GM12878 (cell line): ENCODE measurements at regions not wholly inside any gene's neighbourhood (a gene's known extent, or its start where the extent isn't known, plus 50 kb on each side); places are given as distances from the start of the nearest gene placed in this dataset.

ENCODE experiments used
- ATAC-seq: fragments of 200-7000 bp; cut with Tn5 transposase; 3 replicates; pipeline ENCODE4 v1.9.1; 2020; ENCODE audit warnings: mild to moderate bottlenecking, moderate library complexity
- BruUV-seq: library from RNA; stranded (reverse); fragments of 400-500 nt; replicated peaks from 2 replicates; lab custom pipeline; 2021; lab: Mats Ljungman, UMichigan
- CTCF ChIA-PET: fragments of 300-600 bp; sonication (Branson Sonifier 250); formaldehyde crosslinking; extraction: SDS; loops from one replicate; lab custom pipeline; 2021; ENCODE audit warnings: inconsistent platforms; lab: Yijun Ruan, JAX
- POLR2A ChIA-PET: fragments of 350-600 bp; formaldehyde crosslinking; extraction: SDS; loops from one replicate; lab custom pipeline; 2021; ENCODE audit warnings: inconsistent platforms; lab: Charles Lee
- RAD21 ChIA-PET: fragments of 300-600 bp; sonication (Branson Sonifier 250); formaldehyde crosslinking; loops from one replicate; lab custom pipeline; 2023; ENCODE audit warnings: antibody characterized with exemption; ENCODE audit not compliant: unreplicated experiment; lab: Charles Lee
- SMC1A ChIA-PET: fragments of 300-600 bp; sonication (Branson Sonifier 250); formaldehyde crosslinking; loops from one replicate; lab custom pipeline; 2023; ENCODE audit not compliant: unreplicated experiment, uncharacterized antibody; lab: Charles Lee
- DNase-seq: peaks from one replicate; pipeline ENCODE4 v3.0.0-alpha.2; 2011; ENCODE audit warnings: low read depth, low spot score
- FAIRE-seq: peaks from 3 replicates; lab custom pipeline; 2011; peaks lifted over from hg19 to GRCh38; lab: Jason Lieb, UNC
- H2AFZ ChIP-seq: 2 replicates; pipeline ENCODE4 v1.6.0; 2011; ENCODE audit warnings: low read depth, low read length, control low read depth; ENCODE audit not compliant: control insufficient read depth
- H3K27ac ChIP-seq: 2 replicates; pipeline ENCODE4 v1.5.1; 2011; ENCODE audit warnings: control low read depth; ENCODE audit not compliant: control insufficient read depth, insufficient read depth
- H3K27me3 ChIP-seq, 2 experiments: replicated peaks in 1 of 2; 2 replicates each; pipeline versions ENCODE4 v1.6.0 to v1.6.1; 2011; ENCODE audit warnings: low read length in 1 of 2; ENCODE audit not compliant: control insufficient read depth in 2 of 2, insufficient read depth in 2 of 2
- H3K36me3 ChIP-seq, 2 experiments: 2 replicates each; pipeline ENCODE4 v1.5.1; 2011; ENCODE audit warnings: low read length in 1 of 2; ENCODE audit not compliant: control insufficient read depth in 2 of 2, insufficient read depth in 2 of 2
- H3K4me1 ChIP-seq: 2 replicates; pipeline ENCODE4 v1.6.1; 2011; ENCODE audit warnings: mild to moderate bottlenecking, low read length, moderate library complexity, mixed read lengths; ENCODE audit not compliant: control insufficient read depth, insufficient read depth
- H3K4me2 ChIP-seq: 2 replicates; pipeline ENCODE4 v1.6.0; 2011; ENCODE audit warnings: control low read depth; ENCODE audit not compliant: control insufficient read depth, insufficient read depth
- H3K4me3 ChIP-seq: fragments of 200-600 bp; sonication (generic); 2 replicates; pipeline ENCODE4 v1.5.1; 2016
- H3K79me2 ChIP-seq: 2 replicates; pipeline ENCODE4 v1.6.0; 2011; ENCODE audit warnings: low read length; ENCODE audit not compliant: control insufficient read depth, insufficient read depth
- H3K9ac ChIP-seq: 2 replicates; pipeline ENCODE4 v1.8.0; 2011; ENCODE audit warnings: low read length, control low read depth, mixed read lengths; ENCODE audit not compliant: control insufficient read depth, insufficient read depth
- H3K9me3 ChIP-seq: replicated peaks from 3 replicates; pipeline ENCODE4 v1.5.1; 2011; ENCODE audit warnings: mild to moderate bottlenecking, low read length; ENCODE audit not compliant: control insufficient read depth, insufficient read depth
- H4K20me1 ChIP-seq: 2 replicates; pipeline ENCODE4 v1.6.0; 2011; ENCODE audit not compliant: control insufficient read depth, insufficient read depth
- ATF2 ChIP-seq: IDR thresholded peaks from 2 replicates; pipeline ENCODE4 v1.6.1; 2012; ENCODE audit warnings: low read length, inconsistent platforms
- CBFB ChIP-seq: IDR thresholded peaks from 2 replicates; pipeline ENCODE4 v1.6.1; 2016; ENCODE audit warnings: antibody characterized with exemption, low read depth
- CEBPB ChIP-seq, 2 experiments: fragments of 150-350 bp in 1 of 2; IDR thresholded peaks; 2 replicates each; pipeline ENCODE4 v1.6.1; 2012 to 2014; ENCODE audit warnings: low read depth in 2 of 2, low read length in 2 of 2, borderline replicate concordance in 1 of 2, inconsistent platforms in 1 of 2
- CHD1 ChIP-seq: IDR thresholded peaks from 2 replicates; pipeline ENCODE4 v1.6.1; 2012; ENCODE audit warnings: low read depth, low read length, improper control_type of control experiment
- IRF5 ChIP-seq: fragments of 450-650 bp; IDR thresholded peaks from 2 replicates; pipeline ENCODE4 v1.6.1; 2017; ENCODE audit warnings: borderline replicate concordance
- JUNB ChIP-seq: IDR thresholded peaks from 2 replicates; pipeline ENCODE4 v1.6.1; 2016; ENCODE audit warnings: antibody characterized with exemption, mild to moderate bottlenecking
- LARP7 ChIP-seq: fragments of 450-650 bp; IDR thresholded peaks from 2 replicates; pipeline ENCODE4 v1.6.1; 2017; ENCODE audit warnings: mild to moderate bottlenecking
- MEF2A ChIP-seq: IDR thresholded peaks from 2 replicates; pipeline ENCODE4 v1.6.1; 2011; ENCODE audit warnings: low read depth, mild to moderate bottlenecking, low read length, moderate library complexity; ENCODE audit not compliant: insufficient read depth
- PKNOX1 ChIP-seq: fragments of 450-650 bp; IDR thresholded peaks from 2 replicates; pipeline ENCODE4 v1.6.1; 2016; ENCODE audit warnings: mild to moderate bottlenecking
- RAD51 ChIP-seq: fragments of 450-650 bp; IDR thresholded peaks from 2 replicates; pipeline ENCODE4 v1.6.1; 2016; ENCODE audit warnings: moderate library complexity, mild to moderate bottlenecking, inconsistent platforms
- SMAD1 ChIP-seq: fragments of 450-650 bp; IDR thresholded peaks from 2 replicates; pipeline ENCODE4 v1.6.1; 2018; ENCODE audit warnings: mild to moderate bottlenecking, low read depth; ENCODE audit not compliant: partially characterized antibody
- SREBF2 ChIP-seq: IDR thresholded peaks from 2 replicates; pipeline ENCODE4 v1.6.1; 2012; ENCODE audit warnings: mild to moderate bottlenecking, low read length
- STAT3 ChIP-seq: IDR thresholded peaks from 2 replicates; pipeline ENCODE4 v1.6.1; 2011; ENCODE audit warnings: low read depth, low read length, improper control_type of control experiment
- TCF7 ChIP-seq: IDR thresholded peaks from 2 replicates; pipeline ENCODE4 v1.6.1; 2014; ENCODE audit warnings: antibody characterized with exemption, borderline replicate concordance
- ZNF217 ChIP-seq: fragments of 450-650 bp; IDR thresholded peaks from 2 replicates; pipeline ENCODE4 v1.6.1; 2017; ENCODE audit warnings: antibody characterized with exemption, mild to moderate bottlenecking
- ZZZ3 ChIP-seq: IDR thresholded peaks from 2 replicates; pipeline ENCODE4 v1.6.1; 2011; ENCODE audit warnings: low read depth; ENCODE audit not compliant: control insufficient read depth, insufficient read length
- WGBS: methylation state at CpG from one replicate; pipeline ENCODE4 v1.1.6; 2016; ENCODE audit warnings: low lambda C conversion rate; ENCODE audit not compliant: insufficient replicate concordance, insufficient coverage; ENCODE audit errors: missing lambda C conversion rate; 5-methylcytosine and 5-hydroxymethylcytosine counted together
- in situ Hi-C: fragments of 300-500 bp; cut with MboI; formaldehyde crosslinking; loops from 9 replicates; pipeline ENCODE4 v1.14.3; 2018; ENCODE audit warnings: mixed read lengths
- intact Hi-C: fragments of 100-400 bp; cut with micrococcal nuclease; formaldehyde crosslinking; loops from one replicate; pipeline ENCODE4 v1.14.2; 2022; ENCODE audit not compliant: unreplicated experiment

GRCh38 chr7:31171216-31171785, 119.2 kb downstream of the ADCYAP1R1 start:
- no peak for TF ChIP-seq LARP7
- TF ChIP-seq SMAD1: no peak
- no peak for TF ChIP-seq CHD1
- no peak for TF ChIP-seq STAT3
- no peak for TF ChIP-seq CBFB
- no peak for TF ChIP-seq CEBPB (IDR thresholded peaks at IDR 0.05; ENCODE audit: borderline replicate concordance in 1 of 2, low read depth in 2 of 2, low read length in 2 of 2)
- no peak for TF ChIP-seq JUNB
- TF ChIP-seq SREBF2: no peak
- no peak for TF ChIP-seq RAD51
- no peak for TF ChIP-seq ATF2
- TF ChIP-seq IRF5: no peak
- no peak for TF ChIP-seq TCF7
- TF ChIP-seq ZZZ3: no peak
- no peak for TF ChIP-seq PKNOX1
- no peak for TF ChIP-seq ZNF217
- no peak for TF ChIP-seq MEF2A
- SMC1A ChIA-PET: interaction anchor here (1.0 kb wide), 1 partner anchor 9 kb away, joined by 3 read pairs; no protein-coding TSS in a partner anchor
- Histone ChIP-seq H3K36me3 (no peaks in the 10 kb centered on the region), H3K4me1 (no peaks in the 10 kb centered on the region), H2AFZ (no peak overlapping the region), H3K27me3 (peaks cover 0 to 3% of the 10 kb centered on the region in 2 experiments; a peak in 2 of 4 replicates), H3K4me2 (no peak overlapping the region), H3K9ac (no peak overlapping the region), H3K9me3 (no peaks in the 10 kb centered on the region), H3K4me3 (no peak overlapping the region), H4K20me1 (no peaks in the 10 kb centered on the region), H3K27ac (no peak overlapping the region), H3K79me2 (no peaks in the 10 kb centered on the region)
- WGBS: 34% methylated on average over 9 of the region's 9 CpGs
- RAD21 ChIA-PET: no interaction called here
- in situ Hi-C loops (no loop called here), intact Hi-C loops (no loop called here)
- POLR2A ChIA-PET: no interaction called here
- CTCF ChIA-PET: no interaction called here
- FAIRE-seq (no peak), DNase-seq (no peak), ATAC-seq (no peak)
- BruUV-seq: no TSS peak
